ENCODE measurements at regions not wholly inside any gene's neighbourhood (a gene's known extent, or its start where the extent isn't known, plus 50 kb on each side); places are given as distances from the start of the nearest gene placed in this dataset.

DNA sequence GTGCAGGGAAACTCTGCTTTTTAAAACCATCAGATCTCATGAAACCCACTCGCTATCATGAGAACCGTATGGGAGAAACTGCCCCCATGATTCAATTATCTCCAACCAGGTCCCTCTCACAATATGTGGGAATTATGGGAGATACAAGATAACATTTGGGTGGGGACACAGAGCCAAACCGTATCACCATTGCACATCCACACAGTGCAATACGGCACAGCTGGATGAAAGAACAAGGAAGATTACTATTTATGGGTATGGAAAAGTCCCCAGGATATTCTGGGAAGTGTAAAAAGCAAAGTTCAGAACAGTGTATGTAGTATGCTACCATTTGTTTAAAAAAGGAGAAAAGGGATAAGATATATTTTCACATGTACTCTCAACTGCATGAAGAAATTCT, 290.1 kb downstream of the PIK3C3 start:
- H3K36me3 ChIP-seq (ENCODE audit: control insufficient read depth, insufficient read depth, low read length): no peaks in the 10 kb centered on the region
- intact Hi-C loops (cut with micrococcal nuclease; ENCODE audit: unreplicated experiment): no loop called here
- POLR2A ChIA-PET: no interaction called here
- no peak overlapping the region for H3K4me3 ChIP-seq (ENCODE audit: low read depth, low read length)
- no peaks in the 10 kb centered on the region for H3K4me1 Mint-ChIP-seq (ENCODE audit: low read depth, unreplicated experiment)
- no peak for DNase-seq
- H3K4me3 Mint-ChIP-seq (ENCODE audit: unreplicated experiment): no peak overlapping the region
- CTCF ChIA-PET: no interaction called here
- BruUV-seq (replicated peaks): no TSS peak
- H3K27me3 Mint-ChIP-seq (ENCODE audit: insufficient read depth, unreplicated experiment): no peaks in the 10 kb centered on the region
- H3K27ac Mint-ChIP-seq (ENCODE audit: unreplicated experiment): no peak overlapping the region
- no peaks in the 10 kb centered on the region for H3K36me3 Mint-ChIP-seq (ENCODE audit: insufficient read depth, unreplicated experiment)
- H3K9me3 Mint-ChIP-seq (ENCODE audit: unreplicated experiment): no peaks in the 10 kb centered on the region
- no peaks in the 10 kb centered on the region for H3K27me3 ChIP-seq (replicated peaks; ENCODE audit: control insufficient read depth, insufficient read depth, low read length)
- H3K9me3 ChIP-seq: no peaks in the 10 kb centered on the region
- TF ChIP-seq, protein P1, sequence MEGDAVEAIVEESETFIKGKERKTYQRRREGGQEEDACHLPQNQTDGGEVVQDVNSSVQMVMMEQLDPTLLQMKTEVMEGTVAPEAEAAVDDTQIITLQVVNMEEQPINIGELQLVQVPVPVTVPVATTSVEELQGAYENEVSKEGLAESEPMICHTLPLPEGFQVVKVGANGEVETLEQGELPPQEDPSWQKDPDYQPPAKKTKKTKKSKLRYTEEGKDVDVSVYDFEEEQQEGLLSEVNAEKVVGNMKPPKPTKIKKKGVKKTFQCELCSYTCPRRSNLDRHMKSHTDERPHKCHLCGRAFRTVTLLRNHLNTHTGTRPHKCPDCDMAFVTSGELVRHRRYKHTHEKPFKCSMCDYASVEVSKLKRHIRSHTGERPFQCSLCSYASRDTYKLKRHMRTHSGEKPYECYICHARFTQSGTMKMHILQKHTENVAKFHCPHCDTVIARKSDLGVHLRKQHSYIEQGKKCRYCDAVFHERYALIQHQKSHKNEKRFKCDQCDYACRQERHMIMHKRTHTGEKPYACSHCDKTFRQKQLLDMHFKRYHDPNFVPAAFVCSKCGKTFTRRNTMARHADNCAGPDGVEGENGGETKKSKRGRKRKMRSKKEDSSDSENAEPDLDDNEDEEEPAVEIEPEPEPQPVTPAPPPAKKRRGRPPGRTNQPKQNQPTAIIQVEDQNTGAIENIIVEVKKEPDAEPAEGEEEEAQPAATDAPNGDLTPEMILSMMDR (IDR thresholded peaks at IDR 0.05; ENCODE audit: insufficient read depth in 1 of 2, low read depth in 1 of 2, low read length in 1 of 2, severe bottlenecking in 1 of 2, unreplicated experiment in 1 of 2): no peak
- no peaks in the 10 kb centered on the region for H3K4me1 ChIP-seq

DNA sequence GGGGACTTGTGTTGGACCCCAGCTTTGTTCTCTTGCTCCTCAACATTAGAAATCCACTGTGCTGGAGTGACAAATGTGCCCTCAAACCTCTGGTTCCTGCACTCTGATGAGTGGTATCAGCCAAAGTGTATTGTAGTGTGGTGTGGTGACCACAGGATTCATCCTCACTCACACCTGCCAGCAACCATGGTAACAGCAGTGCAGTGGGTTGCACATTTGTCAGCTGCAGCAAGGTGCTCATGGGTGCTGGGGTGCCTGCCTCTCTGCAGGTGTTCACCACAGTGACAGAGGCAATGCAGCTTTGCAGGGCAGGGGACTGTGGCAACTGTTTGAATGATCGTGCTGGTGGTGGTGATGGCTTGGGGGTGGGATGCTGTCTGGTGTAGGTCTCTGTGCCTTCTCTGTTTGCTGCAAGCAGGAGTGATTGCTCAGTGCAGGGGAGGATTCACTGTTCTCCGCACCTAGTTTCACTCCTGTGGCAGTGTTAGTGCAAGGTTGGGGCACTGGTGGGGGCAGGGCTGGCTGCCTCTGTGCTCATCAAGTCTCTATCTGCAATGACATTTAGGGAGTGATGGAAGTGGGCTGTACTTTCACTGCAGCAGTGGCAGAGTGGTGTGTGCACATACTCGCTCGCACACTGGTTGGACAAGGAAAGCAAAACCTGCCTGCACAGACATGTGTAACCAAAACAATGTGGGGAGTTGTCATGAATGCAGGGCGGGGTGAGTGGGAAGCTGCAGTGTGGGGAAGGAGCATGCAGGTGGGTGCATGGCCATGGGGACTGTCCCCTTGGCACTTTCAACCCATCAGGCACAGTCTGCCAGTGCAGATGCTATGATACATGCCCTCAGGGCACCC, 301.1 kb downstream of the PIK3C3 start:
- no peaks in the 10 kb centered on the region for H3K27me3 ChIP-seq (replicated peaks; ENCODE audit: control insufficient read depth, insufficient read depth, low read length)
- H3K4me3 Mint-ChIP-seq (ENCODE audit: unreplicated experiment): no peak overlapping the region
- no peak for DNase-seq
- no peak overlapping the region for H3K27ac Mint-ChIP-seq (ENCODE audit: unreplicated experiment)
- ChIA-PET CTCF (no interaction called here), POLR2A (no interaction called here)
- no peaks in the 10 kb centered on the region for H3K9me3 ChIP-seq
- H3K27me3 Mint-ChIP-seq (ENCODE audit: insufficient read depth, unreplicated experiment): no peaks in the 10 kb centered on the region
- no TSS peak for BruUV-seq (replicated peaks)
- H3K4me1 ChIP-seq: no peaks in the 10 kb centered on the region
- no peaks in the 10 kb centered on the region for H3K4me1 Mint-ChIP-seq (ENCODE audit: low read depth, unreplicated experiment)
- H3K9me3 Mint-ChIP-seq (ENCODE audit: unreplicated experiment): no peaks in the 10 kb centered on the region
- no peaks in the 10 kb centered on the region for H3K36me3 Mint-ChIP-seq (ENCODE audit: insufficient read depth, unreplicated experiment)
- H3K36me3 ChIP-seq (ENCODE audit: control insufficient read depth, insufficient read depth, low read length): no peaks in the 10 kb centered on the region
- no peak overlapping the region for H3K4me3 ChIP-seq (ENCODE audit: low read depth, low read length)
- intact Hi-C loops (cut with micrococcal nuclease; ENCODE audit: unreplicated experiment): no loop called here
- TF ChIP-seq, protein P1 (IDR thresholded peaks at IDR 0.05; ENCODE audit: insufficient read depth in 1 of 2, low read depth in 1 of 2, low read length in 1 of 2, severe bottlenecking in 1 of 2, unreplicated experiment in 1 of 2): no peak

DNA sequence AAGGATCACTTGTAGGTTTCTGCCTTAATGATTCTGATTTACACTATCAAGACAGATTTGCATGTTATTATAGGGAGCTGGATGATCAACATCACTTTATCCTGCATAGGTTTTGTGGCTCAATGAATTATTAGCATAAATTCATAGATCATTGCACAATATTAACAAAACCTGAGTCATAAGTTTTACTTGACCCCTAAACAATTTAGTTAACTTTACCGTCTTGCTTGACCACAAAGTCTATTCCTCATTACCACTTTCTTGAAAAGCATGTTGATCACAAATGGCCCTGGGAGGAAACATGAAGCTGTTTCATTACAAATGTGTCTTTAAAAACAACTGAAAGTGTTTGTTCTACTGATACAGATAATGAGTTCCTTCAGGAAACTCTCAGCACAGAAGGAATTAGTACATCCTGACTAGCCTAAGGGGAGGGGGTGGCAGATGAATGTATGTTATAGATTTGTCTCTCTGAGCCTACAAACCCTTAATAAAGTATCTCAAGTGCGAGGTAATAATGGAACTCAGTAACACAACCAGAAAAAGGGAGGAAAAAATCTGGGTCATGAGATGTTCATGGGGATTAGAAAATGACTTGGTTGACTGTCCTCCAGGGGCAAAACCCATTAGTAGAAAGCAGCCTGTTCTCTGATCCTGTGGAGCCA, 303.4 kb downstream of the PIK3C3 start:
- TF ChIP-seq, protein P1 (IDR thresholded peaks at IDR 0.05; ENCODE audit: insufficient read depth in 1 of 2, low read depth in 1 of 2, low read length in 1 of 2, severe bottlenecking in 1 of 2, unreplicated experiment in 1 of 2): no peak
- intact Hi-C loops (cut with micrococcal nuclease; ENCODE audit: unreplicated experiment): no loop called here
- Mint-ChIP-seq H3K4me1 (ENCODE audit: low read depth, unreplicated experiment) (no peaks in the 10 kb centered on the region), H3K27me3 (ENCODE audit: insufficient read depth, unreplicated experiment) (no peaks in the 10 kb centered on the region), H3K27ac (ENCODE audit: unreplicated experiment) (no peak overlapping the region), H3K4me3 (ENCODE audit: unreplicated experiment) (no peak overlapping the region), H3K9me3 (ENCODE audit: unreplicated experiment) (no peaks in the 10 kb centered on the region), H3K36me3 (ENCODE audit: insufficient read depth, unreplicated experiment) (no peaks in the 10 kb centered on the region)
- no peaks in the 10 kb centered on the region for H3K27me3 ChIP-seq (replicated peaks; ENCODE audit: control insufficient read depth, insufficient read depth, low read length)
- BruUV-seq (replicated peaks): no TSS peak
- no peaks in the 10 kb centered on the region for H3K9me3 ChIP-seq
- H3K4me1 ChIP-seq: no peaks in the 10 kb centered on the region
- no peak for DNase-seq
- ChIA-PET CTCF (no interaction called here), POLR2A (no interaction called here)
- no peak overlapping the region for H3K4me3 ChIP-seq (ENCODE audit: low read depth, low read length)
- H3K36me3 ChIP-seq (ENCODE audit: control insufficient read depth, insufficient read depth, low read length): no peaks in the 10 kb centered on the region
